ENCODE measurements at regions not wholly inside any gene's neighbourhood (a gene's known extent, or its start where the extent isn't known, plus 50 kb on each side); places are given as distances from the start of the nearest gene placed in this dataset.

GRCh38 chr9:28025186-28025585 is 451.9 kb upstream of the C9orf72 start (continued):
- no peak for TF ChIP-seq RAD21 (IDR thresholded peaks at IDR 0.05 in 1 of 2, conservative IDR thresholded peaks at IDR 0.05 in 1 of 2; ENCODE audit: low read depth in 2 of 2, low read length in 2 of 2)
- TF ChIP-seq CEBPB (IDR thresholded peaks at IDR 0.05; ENCODE audit: low read depth, low read length): no peak
- TF ChIP-seq PHF8 (conservative IDR thresholded peaks at IDR 0.05; ENCODE audit: low read depth, low read length): no peak
- no peak for TF ChIP-seq CBX5 (IDR thresholded peaks at IDR 0.05; ENCODE audit: low read depth, low read length)
- no peak for TF ChIP-seq EGR1 (IDR thresholded peaks at IDR 0.05; ENCODE audit: borderline replicate concordance, low read depth, low read length)
- TF ChIP-seq HDAC2 (IDR thresholded peaks at IDR 0.05; ENCODE audit: borderline replicate concordance in 1 of 2, low read depth in 2 of 2, low read length in 2 of 2): no peak
